ENCODE measurements at regions not wholly inside any gene's neighbourhood (a gene's known extent, or its start where the extent isn't known, plus 50 kb on each side); places are given as distances from the start of the nearest gene placed in this dataset.
"Not testable (repeated sequence)": the region's sequence is repeated elsewhere in the genome, so short reads cannot be mapped to it uniquely, and the experiment has no call there.

DNA sequence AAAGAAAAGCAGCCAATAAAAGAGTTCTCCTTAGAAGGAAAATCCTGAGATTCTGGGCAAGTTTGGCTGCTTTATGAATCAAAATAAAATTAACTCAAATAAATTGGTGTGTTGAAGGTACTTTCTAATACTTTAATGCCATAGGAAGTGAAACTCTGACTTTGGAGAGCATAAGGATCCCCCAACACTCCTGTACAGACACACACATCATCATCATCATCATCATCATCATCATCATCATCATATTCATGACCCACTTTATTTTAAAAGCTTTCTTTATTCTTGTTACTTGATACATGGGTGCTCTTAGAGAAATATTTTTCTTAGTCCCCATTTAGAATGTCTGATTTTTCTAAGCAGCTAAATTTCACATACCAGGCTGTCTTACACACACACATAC is 283.1 kb upstream of the CYRIA start:
- DNase-seq = no peak

DNA sequence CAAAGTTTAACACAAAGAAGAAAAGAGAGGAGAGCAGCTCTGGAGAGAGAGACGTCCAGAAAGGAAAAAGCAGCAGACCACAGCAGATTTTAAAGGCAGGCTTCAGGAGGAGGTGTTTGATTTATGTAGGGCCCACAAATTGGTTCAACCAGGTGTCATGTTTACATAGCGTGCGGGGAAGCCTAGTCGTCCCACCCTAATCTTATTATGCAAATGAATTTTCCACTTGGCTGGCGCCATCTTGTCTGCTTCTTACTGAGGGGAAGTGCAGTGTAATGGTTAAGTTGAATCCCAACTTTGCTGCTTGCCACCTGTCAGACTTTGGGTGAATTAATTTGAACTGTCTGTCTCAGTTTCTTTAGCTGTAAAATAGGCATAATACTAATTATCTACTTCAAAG is 282.4 kb upstream of the CYRIA start:
- DNase-seq = no peak

GRCh38 chr2:16943279-16943958 is 277.8 kb upstream of the CYRIA start:
- DNase-seq = no peak

GRCh38 chr2:16940214-16940613 is 274.6 kb upstream of the CYRIA start:
- no peak for DNase-seq

GRCh38 chr2:16939771-16940170 is 274.1 kb upstream of the CYRIA start:
- DNase-seq = no peak

DNA sequence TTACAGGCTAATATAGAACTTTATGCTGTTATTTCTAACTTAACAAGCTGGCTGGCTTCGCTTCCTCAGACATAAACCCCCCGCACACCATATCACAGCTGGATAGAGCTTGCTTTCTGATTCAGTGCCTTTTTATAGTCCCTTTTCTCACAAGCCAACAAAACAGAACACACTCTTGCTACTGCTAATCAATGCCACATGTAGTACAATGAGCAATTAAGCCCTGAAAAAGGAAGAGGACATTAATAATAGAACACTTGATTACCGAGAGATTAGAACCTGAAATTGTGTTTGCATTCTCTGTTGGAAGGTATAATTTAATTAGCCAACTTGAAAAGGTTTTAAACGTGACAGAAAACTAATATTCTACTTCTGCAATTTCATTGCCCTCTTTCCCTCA is 267.7 kb upstream of the CYRIA start:
- no peak for DNase-seq

GRCh38 chr2:16932826-16933225 is 267.2 kb upstream of the CYRIA start:
- DNase-seq = no peak

- no peak for DNase-seq
These were observed 265.8 kb upstream of the CYRIA start for GRCh38 chr2:16931441-16931840.

DNA sequence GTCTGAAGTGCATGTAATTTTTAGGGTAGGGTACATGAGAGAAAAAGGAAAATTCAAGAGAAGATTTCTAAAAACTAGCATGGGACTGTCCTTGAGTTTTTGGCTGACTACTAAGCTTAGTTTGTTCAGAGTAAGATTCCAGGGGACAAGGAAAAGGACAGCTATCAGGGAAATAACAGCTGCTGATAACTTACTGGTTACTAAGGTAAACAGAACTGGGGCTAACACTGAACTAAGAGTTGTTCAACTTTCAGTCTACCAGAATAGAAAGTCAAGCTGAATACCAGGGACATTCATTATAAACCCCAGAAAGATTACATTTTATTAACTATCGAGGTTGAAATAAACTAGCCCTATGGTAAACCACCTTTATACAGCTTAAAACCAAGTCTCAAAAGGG is 261.8 kb upstream of the CYRIA start:
- DNase-seq = no peak

DNA sequence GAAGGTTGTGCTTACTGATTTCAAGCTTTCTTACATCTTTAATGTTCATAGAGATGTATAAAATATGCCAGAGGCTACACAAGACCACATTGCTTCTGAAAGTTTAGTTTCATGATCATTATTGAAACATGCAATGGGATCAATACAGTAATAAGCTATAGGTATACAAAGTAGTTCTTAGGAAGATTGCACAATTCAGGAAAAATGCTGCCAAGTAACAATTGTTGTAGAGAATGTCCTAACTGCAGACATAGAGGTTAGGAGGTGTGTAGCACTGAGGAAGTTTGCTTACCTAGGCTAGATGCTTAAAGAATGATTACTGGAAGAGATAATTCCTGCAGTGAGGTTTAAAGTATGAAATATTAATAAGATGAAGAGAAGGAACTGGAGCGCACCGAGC is 259.5 kb upstream of the CYRIA start:
- no peak for DNase-seq

GRCh38 chr2:16915341-16915755 is 249.7 kb upstream of the CYRIA start:
- DNase-seq = not testable (repeated sequence)

DNA sequence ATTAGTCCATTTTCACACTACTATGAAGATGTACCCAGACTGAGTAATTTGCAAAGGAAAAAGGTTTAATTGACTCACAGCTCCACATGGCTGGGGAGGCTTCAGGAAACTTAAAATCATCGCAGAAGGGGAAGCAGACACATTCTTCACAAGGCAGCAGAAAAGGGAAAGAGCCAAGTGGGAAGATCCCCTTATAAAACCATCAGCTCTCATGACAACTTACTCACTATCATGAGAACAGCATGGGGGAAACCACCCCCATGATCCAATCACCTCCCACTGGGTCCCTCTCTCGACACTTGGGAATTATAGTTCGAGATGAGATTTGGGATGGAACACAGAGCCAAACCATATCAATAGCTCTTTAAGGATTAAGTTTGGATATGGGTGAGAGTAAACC is 246.1 kb upstream of the CYRIA start:
- no peak for DNase-seq

DNA sequence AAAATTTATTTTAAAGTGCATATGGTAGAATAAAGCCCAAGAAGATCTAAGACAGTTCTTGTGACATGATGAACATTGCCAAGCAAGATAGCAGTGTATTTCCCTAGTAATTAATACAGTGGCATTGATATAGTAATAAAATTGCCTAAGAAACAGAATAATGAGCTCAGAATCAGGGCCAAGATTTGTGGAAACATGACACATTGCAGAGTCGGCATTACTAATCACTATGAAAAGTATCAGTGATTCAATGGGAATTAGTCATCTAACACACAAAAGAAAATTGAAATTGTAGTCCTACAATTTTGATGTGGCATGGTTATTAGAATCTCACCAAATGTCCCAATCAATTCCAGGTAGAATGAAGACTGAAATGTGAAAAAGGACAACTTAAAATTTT is 243.0 kb upstream of the CYRIA start:
- no peak for DNase-seq

- no peak for DNase-seq
These were observed 242.1 kb upstream of the CYRIA start for GRCh38 chr2:16907645-16908282.

DNA sequence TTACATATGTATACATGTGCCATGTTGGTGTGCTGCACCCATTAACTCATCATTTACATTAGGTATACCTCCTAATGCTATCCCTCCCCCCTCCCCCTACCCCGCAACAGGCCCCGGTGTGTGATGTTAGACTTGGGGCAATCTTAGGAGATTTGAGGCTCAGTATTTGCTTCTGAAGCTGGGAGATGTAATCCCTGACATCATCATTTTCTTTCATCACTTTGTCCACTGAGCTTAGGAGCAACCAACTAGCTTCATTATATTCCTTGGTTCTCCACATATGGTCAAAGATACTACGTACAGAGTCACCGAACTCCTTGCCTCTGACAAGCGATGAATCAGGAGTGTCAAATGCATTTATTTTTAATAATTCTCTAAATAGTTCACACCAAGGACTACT is 239.7 kb upstream of the CYRIA start:
- DNase-seq = not testable (repeated sequence)

- DNase-seq = no peak
These were observed 234.9 kb upstream of the CYRIA start for GRCh38 chr2:16900405-16901025.

- no peak for DNase-seq
These were observed 234.3 kb upstream of the CYRIA start for GRCh38 chr2:16899958-16900357.

DNA sequence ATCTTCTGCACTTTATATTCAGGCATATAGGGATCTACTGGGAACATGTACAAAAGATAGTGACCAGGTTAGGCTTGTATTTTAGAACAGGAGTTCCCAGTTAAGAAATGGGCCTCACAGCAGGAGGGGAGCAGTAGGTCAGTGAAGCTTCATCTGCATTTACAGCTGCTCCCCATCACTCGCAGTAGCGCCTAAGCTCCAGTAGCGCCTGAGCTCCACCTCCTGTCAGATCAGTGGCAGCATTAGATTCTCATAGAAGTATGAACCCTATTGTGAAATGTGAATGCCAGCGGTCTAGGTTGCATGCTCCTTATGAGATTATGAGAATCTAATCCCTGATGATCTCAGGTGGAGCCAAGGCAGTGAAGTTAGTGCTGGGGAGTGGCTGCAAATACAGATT is 224.4 kb upstream of the CYRIA start:
- DNase-seq = no peak

- DNase-seq = no peak
These were observed 219.4 kb upstream of the CYRIA start for GRCh38 chr2:16885027-16885426.

- no peak for DNase-seq
These were observed 217.1 kb upstream of the CYRIA start for GRCh38 chr2:16882706-16883105.

DNA sequence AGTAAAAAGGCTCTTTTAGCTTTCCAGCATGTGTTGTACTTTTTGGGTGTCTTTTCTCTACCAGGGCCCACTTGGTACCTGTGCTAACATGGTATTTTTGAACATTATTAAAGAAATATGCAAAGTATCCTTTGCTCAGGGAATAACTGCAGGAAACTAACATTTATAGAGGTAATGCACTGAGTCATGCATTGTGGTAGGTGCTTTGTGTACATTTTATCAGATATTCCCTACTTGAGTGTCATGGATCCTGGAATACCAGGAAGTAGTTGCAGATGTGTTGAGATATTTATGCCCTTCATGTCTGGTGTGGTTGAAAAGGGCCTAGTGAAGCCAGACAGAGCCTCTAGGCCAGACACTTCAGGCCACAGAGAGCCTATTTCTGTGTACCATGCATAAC is 215.5 kb upstream of the CYRIA start:
- DNase-seq = no peak

DNA sequence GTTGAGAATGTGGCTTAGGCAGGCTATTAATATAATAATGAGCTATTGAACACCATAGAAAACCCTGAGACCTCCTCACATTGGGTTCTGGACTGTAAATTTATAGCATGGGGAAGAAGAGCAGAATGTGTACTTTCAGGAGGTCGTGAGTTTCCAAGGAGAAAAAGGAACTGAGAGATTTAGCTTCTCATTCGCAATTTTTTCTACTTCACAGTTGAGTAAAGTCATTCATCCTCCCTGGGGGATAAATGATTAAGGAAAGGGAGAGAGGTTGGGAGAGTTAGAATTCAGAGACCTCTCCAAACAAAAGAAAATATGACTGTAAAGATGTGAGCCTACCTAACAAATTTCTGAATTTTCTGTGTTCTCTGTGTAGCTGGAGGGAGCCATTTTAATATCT is 205.8 kb upstream of the CYRIA start:
- no peak for DNase-seq

- no peak for DNase-seq
These were observed 204.9 kb upstream of the CYRIA start for GRCh38 chr2:16870491-16871076.

DNA sequence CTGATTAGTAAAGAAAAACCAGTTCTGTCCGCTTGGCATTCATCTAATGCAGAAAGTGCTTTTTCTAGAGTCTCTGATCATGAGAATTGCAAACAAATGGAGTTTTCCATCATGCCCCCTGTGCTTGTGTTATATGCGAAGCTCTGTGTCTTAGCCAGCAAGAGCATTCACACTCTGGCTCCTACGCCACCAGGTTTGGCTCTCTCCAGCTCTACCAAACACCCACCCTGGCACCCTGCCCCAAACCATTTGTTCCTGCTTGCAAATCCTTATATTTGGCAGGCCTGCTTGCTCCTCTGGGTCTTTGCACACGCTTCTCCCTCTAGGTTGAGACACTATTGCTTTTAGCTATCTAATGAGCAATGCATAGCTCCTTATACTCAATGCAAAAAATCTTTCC is 204.1 kb upstream of the CYRIA start:
- no peak for DNase-seq
